Spleen (tissue), 11 donors: ENCODE measurements at regions not wholly inside any gene's neighbourhood (a gene's known extent, or its start where the extent isn't known, plus 50 kb on each side); places are given as distances from the start of the nearest gene placed in this dataset.

Experiments
- DNase-seq: peaks from one replicate; pipeline ENCODE4 v3.0.0-alpha.2; 2020
- H3K27ac ChIP-seq, 8 donors: fragments of 200-600 bp; sonication (generic) in 7 of 8; 1 replicate in 4 of 8; 2 replicates in 4 of 8; pipeline versions ENCODE4 v1.5.0 to v1.8.0; 2016 to 2021; ENCODE audit warnings: inconsistent platforms in 4 of 8, mild to moderate bottlenecking in 4 of 8, moderate library complexity in 1 of 8
- H3K27me3 ChIP-seq, 7 donors: fragments of 200-600 bp; sonication (generic) in 6 of 7; replicated peaks in 1 of 7; 1 replicate in 4 of 7; 2 replicates in 3 of 7; pipeline versions ENCODE4 v1.5.0 to v1.8.0; 2016 to 2021; ENCODE audit warnings: inconsistent platforms in 3 of 7, mild to moderate bottlenecking in 1 of 7
- H3K36me3 ChIP-seq, 6 donors: fragments of 200-600 bp; sonication (generic) in 5 of 6; 1 replicate in 4 of 6; 2 replicates in 2 of 6; pipeline versions ENCODE4 v1.5.0 to v1.8.0; 2016 to 2021; ENCODE audit warnings: inconsistent platforms in 2 of 6
- H3K4me1 ChIP-seq, 6 donors: fragments of 200-600 bp; sonication (generic) in 5 of 6; 1 replicate in 3 of 6; 2 replicates in 3 of 6; pipeline versions ENCODE4 v1.5.0 to v1.8.0; 2016 to 2021; ENCODE audit warnings: inconsistent platforms in 3 of 6
- H3K4me3 ChIP-seq, 8 donors: fragments of 200-600 bp; sonication (generic) in 7 of 8; 1 replicate in 4 of 8; 2 replicates in 4 of 8; pipeline versions ENCODE4 v1.5.0 to v1.8.0; 2016 to 2021; ENCODE audit warnings: inconsistent platforms in 4 of 8, mild to moderate bottlenecking in 4 of 8, moderate library complexity in 2 of 8
- H3K9me3 ChIP-seq, 8 donors: fragments of 200-600 bp; sonication (generic) in 7 of 8; 1 replicate in 4 of 8; 2 replicates in 4 of 8; pipeline versions ENCODE4 v1.5.0 to v1.8.0; 2016 to 2021; ENCODE audit warnings: inconsistent platforms in 4 of 8
- CTCF ChIP-seq, 11 experiments: fragments of 200-600 bp in 7 of 11; fragments of 450-650 bp in 4 of 11; sonication (generic) in 4 of 11; IDR thresholded peaks in 8 of 11; conservative IDR thresholded peaks in 3 of 11; 1 replicate in 7 of 11; 2 replicates in 4 of 11; pipeline versions ENCODE4 v1.4.0 to v1.8.0; 2016 to 2021; ENCODE audit warnings: antibody characterized with exemption in 11 of 11, inconsistent platforms in 4 of 11, mild to moderate bottlenecking in 1 of 11
- POLR2A ChIP-seq, 3 donors: fragments of 450-650 bp; IDR thresholded peaks; one replicate each; pipeline ENCODE4 v1.5.1; 2017; ENCODE audit warnings: antibody characterized with exemption in 3 of 3, mild to moderate bottlenecking in 1 of 3
- POLR2AphosphoS5 ChIP-seq, 3 donors: sonication (generic); formaldehyde crosslinking; IDR thresholded peaks; one replicate each; pipeline ENCODE4 v1.5.1; 2017; ENCODE audit warnings: antibody characterized with exemption in 3 of 3
- WGBS, 5 donors: extraction: QIAGEN DNeasy Blood & Tissue Kit in 3 of 5; methylation state at CpG; one replicate each; pipeline versions ENCODE4 v1.1.5 to v1.1.7; 2013 to 2018; 5-methylcytosine and 5-hydroxymethylcytosine counted together
- intact Hi-C: fragments of 100-400 bp; cut with DNase I; formaldehyde crosslinking; loops from one replicate; pipeline ENCODE4 v1.15.0; 2023; ENCODE audit warnings: low total_unique reads
- donor health status: healthy with polysubstance abuse.
- donor health status: DM: no; HTN: no; CAD: no; lungs with moderate emphysema.
- donor health status: DM: no; HTN: no; CAD: no.
- donor health status: Bipolar disorder and iron deficiency.
- donor health status: healthy.
- donor health status: DM: no; HTN: no; CAD: no.
- donor health status: DM: yes; HTN: yes; CAD: no.

- WGBS, 5 donors = 85 to 96% (median 92%) methylated on average over 1 of the region's 1 CpG
- DNase-seq = no peak
- Histone ChIP-seq H3K4me3 (no peak overlapping the region), H3K9me3 (peaks cover 4 to 34% (median 23%) of the 10 kb centered on the region in 8 donors), H3K27ac (no peak overlapping the region), H3K4me1 (no peaks in the 10 kb centered on the region), H3K27me3 (no peaks in the 10 kb centered on the region), H3K36me3 (no peaks in the 10 kb centered on the region)
- intact Hi-C loops = no loop called here
- TF ChIP-seq POLR2AphosphoS5 (IDR thresholded peaks at IDR 0.05) (no peak), CTCF (IDR thresholded peaks at IDR 0.05 in 8 of 11, conservative IDR thresholded peaks at IDR 0.05 in 3 of 11) (no peak), POLR2A (IDR thresholded peaks at IDR 0.05) (no peak)
These were observed 198.5 kb downstream of the C6orf118 start for GRCh38 chr6:165110860-165111259.

- intact Hi-C loops = no loop called here
- no peaks in the 10 kb centered on the region for H3K27me3 ChIP-seq
- H3K27ac ChIP-seq = no peak overlapping the region
- no peak for DNase-seq
- no peaks in the 10 kb centered on the region for H3K36me3 ChIP-seq
- H3K9me3 ChIP-seq = peaks cover 4 to 19% (median 12%) of the 10 kb centered on the region in 8 donors
- WGBS, 5 donors = 71 to 78% (median 74%) methylated on average over 5 of the region's 5 CpGs
- no peaks in the 10 kb centered on the region for H3K4me1 ChIP-seq
- no peak for TF ChIP-seq POLR2A (IDR thresholded peaks at IDR 0.05)
- TF ChIP-seq POLR2AphosphoS5 (IDR thresholded peaks at IDR 0.05) = no peak
- TF ChIP-seq CTCF (IDR thresholded peaks at IDR 0.05 in 8 of 11, conservative IDR thresholded peaks at IDR 0.05 in 3 of 11) = no peak
- H3K4me3 ChIP-seq = no peak overlapping the region
These were observed 200.4 kb downstream of the C6orf118 start for GRCh38 chr6:165109011-165109410.

- TF ChIP-seq CTCF (IDR thresholded peaks at IDR 0.05 in 8 of 11, conservative IDR thresholded peaks at IDR 0.05 in 3 of 11) (no peak), POLR2A (IDR thresholded peaks at IDR 0.05) (no peak)
- peaks cover 0 to 18% (median 2%) of the 10 kb centered on the region in 8 donors for H3K9me3 ChIP-seq
- intact Hi-C loops = no loop called here
- no peak for DNase-seq
- H3K4me1 ChIP-seq = no peaks in the 10 kb centered on the region
- H3K27ac ChIP-seq = no peak overlapping the region
- H3K4me3 ChIP-seq = no peak overlapping the region
- WGBS, 5 donors = 76 to 95% (median 92%) methylated on average over 2 of the region's 2 CpGs
- no peaks in the 10 kb centered on the region for H3K36me3 ChIP-seq
- H3K27me3 ChIP-seq = no peaks in the 10 kb centered on the region
These were observed 203.1 kb downstream of the C6orf118 start for GRCh38 chr6:165106261-165106660.

- TF ChIP-seq CTCF (IDR thresholded peaks at IDR 0.05 in 8 of 11, conservative IDR thresholded peaks at IDR 0.05 in 3 of 11) = no peak
- no peak for TF ChIP-seq POLR2A (IDR thresholded peaks at IDR 0.05)
- TF ChIP-seq POLR2AphosphoS5 (IDR thresholded peaks at IDR 0.05) = no peak
- WGBS, 5 donors = 67 to 89% (median 80%) methylated on average over 4 of the region's 4 CpGs
- Histone ChIP-seq H3K9me3 (peaks cover 0 to 87% (median 29%) of the 10 kb centered on the region in 8 donors), H3K27ac (no peak overlapping the region), H3K36me3 (no peaks in the 10 kb centered on the region), H3K4me3 (no peak overlapping the region), H3K4me1 (no peaks in the 10 kb centered on the region), H3K27me3 (no peaks in the 10 kb centered on the region)
- no peak for DNase-seq
- intact Hi-C loops = no loop called here
These were observed 211.2 kb downstream of the C6orf118 start for GRCh38 chr6:165098165-165098564.
